ENCODE measurements at regions not wholly inside any gene's neighbourhood (a gene's known extent, or its start where the extent isn't known, plus 50 kb on each side); places are given as distances from the start of the nearest gene placed in this dataset.

DNA sequence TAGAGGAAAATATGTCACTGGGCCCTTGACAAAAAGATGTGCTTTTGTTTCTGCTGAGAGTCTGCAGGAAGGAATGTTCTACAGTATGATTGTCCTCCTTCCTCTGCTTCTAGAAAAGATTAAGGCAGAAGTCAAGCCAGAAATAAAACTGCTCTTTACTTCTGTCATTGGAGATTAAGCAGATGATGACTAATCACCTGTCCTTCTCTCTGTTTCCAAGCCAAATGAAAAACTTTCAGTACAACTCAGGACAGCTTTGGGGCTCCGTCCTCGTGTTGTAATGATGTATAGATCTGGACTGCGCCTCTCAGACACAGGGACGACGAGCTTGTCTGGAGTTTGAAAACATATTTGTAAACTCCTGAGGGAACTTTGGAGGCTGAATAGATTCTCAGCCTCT, 159.3 kb downstream of the DYRK2 start:
- TF ChIP-seq EZH2phosphoT487 (IDR thresholded peaks at IDR 0.05; ENCODE audit: low read depth, severe bottlenecking, unreplicated experiment): no peak
- no peak for TF ChIP-seq CTCF (IDR thresholded peaks at IDR 0.05; ENCODE audit: poor library complexity)
- TF ChIP-seq EZH2 (IDR thresholded peaks at IDR 0.05; ENCODE audit: borderline replicate concordance): no peak

Measured in hepatocyte (in vitro differentiated cells).